ENCODE measurements at regions not wholly inside any gene's neighbourhood (a gene's known extent, or its start where the extent isn't known, plus 50 kb on each side); places are given as distances from the start of the nearest gene placed in this dataset.

- in situ Hi-C loops (cut with HindIII; ENCODE audit: low sequenced_read_pairs), result no loop called here
Measured at GRCh38 chr2:11097038-11097720, 58.1 kb upstream of the SLC66A3 start.

- in situ Hi-C loops (cut with HindIII; ENCODE audit: low sequenced_read_pairs), result no loop called here
Measured at GRCh38 chr2:11097854-11098387, 57.3 kb upstream of the SLC66A3 start.

DNA sequence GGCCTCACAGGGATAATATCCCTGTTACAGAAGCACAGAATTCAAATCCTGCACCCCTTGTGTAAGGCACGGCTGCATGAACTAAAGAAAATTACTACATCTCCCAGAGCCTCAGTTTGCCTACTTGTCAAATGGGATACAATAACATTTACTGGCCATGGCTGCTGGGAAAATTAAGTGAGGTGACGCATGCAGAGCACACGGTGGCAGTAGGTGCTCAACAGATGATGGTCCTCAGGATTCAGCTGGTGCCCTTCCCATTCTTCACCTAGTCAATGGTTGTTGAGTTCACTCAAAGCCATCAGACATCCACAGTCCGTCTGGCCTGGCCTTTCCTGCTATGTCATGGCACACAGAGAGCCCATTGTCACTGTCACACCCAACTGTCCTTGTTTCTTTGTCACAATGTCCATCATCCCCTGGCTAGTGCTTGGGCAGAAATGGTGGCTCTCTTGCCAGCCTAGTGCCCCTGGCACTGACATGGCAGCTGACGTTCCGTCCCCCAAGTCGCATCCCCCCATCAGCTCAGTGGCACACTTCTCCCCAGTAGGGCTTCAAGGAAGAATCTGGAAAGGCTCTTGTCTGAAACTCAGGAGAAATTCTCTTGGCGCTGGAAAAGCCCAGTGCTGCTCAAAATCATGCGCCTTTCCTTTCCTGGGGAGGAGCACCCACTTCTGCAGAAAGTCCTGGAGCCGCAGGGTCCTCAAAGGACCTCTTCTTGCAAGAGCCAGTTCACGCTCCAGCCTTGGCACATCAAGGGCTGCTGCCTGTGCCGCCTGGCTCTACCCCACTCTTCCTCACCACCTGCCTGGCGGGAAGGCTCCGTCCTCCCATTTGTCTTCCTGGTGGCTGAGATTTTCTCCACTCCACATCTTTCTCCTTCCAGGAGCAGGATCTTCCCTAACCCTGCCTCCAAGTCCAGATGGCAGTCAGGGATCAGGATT is 55.9 kb upstream of the SLC66A3 start:
- in situ Hi-C loops (cut with HindIII; ENCODE audit: low sequenced_read_pairs), result no loop called here

GRCh38 chr2:11100130-11100529 is 55.1 kb upstream of the SLC66A3 start:
- in situ Hi-C loops (cut with HindIII; ENCODE audit: low sequenced_read_pairs), result no loop called here

- in situ Hi-C loops (cut with HindIII; ENCODE audit: low sequenced_read_pairs), result no loop called here
Measured at GRCh38 chr2:11100976-11101375, 54.3 kb upstream of the SLC66A3 start.

- in situ Hi-C loops (cut with HindIII; ENCODE audit: low sequenced_read_pairs), result no loop called here
Measured at GRCh38 chr2:11101430-11101829, 53.8 kb upstream of the SLC66A3 start.

DNA sequence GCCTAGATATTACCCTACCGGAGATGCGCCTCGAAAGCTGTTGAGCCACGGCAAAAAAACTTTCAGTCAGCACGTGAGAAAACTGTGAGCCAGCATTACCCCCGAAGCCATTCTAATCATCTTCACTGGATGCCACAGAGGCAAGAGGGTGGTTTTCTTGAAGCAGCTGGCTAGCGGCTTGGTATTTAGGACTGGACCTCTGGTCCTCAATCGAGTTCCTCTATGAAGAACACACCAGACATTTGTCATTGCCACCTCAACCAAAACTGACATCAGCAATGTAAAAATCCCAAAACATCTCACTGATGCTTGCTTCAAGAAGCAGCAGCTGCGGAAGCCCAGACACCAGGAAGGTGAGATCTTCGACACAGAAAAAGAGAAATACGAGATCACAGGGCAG is 52.8 kb upstream of the SLC66A3 start:
- in situ Hi-C loops (cut with HindIII; ENCODE audit: low sequenced_read_pairs), result no loop called here

- in situ Hi-C loops (cut with HindIII; ENCODE audit: low sequenced_read_pairs), result no loop called here
Measured at GRCh38 chr2:11102956-11103860, 52.1 kb upstream of the SLC66A3 start.

DNA sequence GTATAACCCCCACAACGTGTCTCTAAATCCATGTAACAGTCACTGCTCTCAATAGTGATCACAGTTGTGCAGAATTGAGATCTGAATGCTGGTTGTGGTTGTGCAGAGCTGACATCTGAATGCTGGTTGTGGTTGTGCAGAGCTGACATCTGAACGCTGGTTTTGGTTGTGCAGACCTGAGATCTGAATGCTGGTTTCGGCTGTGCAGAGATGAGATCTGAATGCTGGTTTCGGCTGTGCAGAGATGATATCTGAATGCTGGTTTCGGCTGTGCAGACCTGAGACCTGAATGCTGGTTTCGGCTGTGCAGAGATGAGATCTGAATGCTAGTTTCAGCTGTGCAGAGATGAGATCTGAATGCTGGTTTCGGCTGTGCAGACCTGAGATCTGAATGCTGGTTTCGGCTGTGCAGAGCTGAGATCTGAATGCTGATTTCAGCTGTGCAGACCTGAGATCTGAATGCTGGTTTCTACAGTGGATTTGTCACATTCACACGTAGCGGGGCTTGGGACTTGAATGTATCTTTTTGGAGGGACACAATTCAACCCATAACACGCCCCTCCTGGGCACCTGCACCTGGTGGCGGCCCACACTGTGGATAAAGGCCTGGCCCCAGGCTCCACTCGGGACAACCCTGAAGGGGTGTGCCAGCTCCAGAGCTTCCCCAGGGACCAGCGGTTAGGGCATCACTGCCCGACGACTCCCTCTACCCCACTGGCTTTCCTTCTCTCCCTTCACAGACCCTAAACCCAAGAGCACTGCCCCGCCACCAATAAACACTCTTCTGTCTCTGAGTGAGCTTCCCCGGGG is 51.1 kb upstream of the SLC66A3 start:
- in situ Hi-C loops (cut with HindIII; ENCODE audit: low sequenced_read_pairs), result no loop called here

DNA sequence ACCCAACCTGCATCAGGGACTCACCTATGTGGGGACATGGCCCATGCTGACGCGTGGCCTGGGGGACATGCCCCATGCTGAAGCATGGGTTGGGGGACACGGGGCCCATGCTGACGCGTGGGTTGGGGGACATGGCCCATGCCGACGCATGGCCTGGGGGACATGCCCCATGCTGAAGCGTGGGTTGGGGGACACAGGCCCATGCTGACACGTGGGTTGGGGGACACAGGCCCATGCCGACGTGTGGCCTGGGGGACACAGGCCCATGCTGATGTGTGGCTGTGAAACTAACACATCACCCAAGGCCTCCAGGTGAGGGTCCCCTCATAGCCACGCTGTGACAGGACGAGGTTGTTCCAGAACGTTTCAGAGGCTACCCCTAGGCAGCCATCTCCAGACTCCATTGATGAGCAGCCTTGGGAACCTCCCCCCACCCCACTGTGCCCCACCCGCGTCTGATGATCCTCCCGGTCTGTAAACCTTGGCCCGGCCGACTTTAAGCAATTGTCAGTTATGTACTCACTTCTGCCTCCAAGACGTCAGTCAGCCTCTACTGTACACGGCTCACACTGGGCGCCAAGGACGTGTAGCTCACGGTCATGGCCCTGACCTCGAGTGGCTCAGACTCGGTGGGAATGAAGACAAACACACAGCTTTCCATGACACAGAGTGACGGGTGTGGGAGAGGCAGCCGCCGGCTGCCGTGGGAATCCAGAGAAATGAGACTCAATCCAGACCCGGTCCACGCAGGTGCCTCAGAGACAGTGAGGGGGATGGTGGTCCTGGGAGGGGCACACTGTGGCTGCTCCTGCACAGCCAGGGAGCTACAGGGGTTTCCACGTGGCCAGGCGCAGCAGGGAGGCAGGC is 50.2 kb upstream of the SLC66A3 start:
- in situ Hi-C loops (cut with HindIII; ENCODE audit: low sequenced_read_pairs), result no loop called here

Measured in DLD1 (cell line).